HG02884 (cell line): ENCODE measurements at regions not wholly inside any gene's neighbourhood (a gene's known extent, or its start where the extent isn't known, plus 50 kb on each side); places are given as distances from the start of the nearest gene placed in this dataset.

Experiments
- ATAC-seq: cut with Tn5 transposase; IDR thresholded peaks from one replicate; pipeline ENCODE4 v1.9.1; 2021; ENCODE audit warnings: mild to moderate bottlenecking, moderate library complexity; ENCODE audit not compliant: unreplicated experiment

DNA sequence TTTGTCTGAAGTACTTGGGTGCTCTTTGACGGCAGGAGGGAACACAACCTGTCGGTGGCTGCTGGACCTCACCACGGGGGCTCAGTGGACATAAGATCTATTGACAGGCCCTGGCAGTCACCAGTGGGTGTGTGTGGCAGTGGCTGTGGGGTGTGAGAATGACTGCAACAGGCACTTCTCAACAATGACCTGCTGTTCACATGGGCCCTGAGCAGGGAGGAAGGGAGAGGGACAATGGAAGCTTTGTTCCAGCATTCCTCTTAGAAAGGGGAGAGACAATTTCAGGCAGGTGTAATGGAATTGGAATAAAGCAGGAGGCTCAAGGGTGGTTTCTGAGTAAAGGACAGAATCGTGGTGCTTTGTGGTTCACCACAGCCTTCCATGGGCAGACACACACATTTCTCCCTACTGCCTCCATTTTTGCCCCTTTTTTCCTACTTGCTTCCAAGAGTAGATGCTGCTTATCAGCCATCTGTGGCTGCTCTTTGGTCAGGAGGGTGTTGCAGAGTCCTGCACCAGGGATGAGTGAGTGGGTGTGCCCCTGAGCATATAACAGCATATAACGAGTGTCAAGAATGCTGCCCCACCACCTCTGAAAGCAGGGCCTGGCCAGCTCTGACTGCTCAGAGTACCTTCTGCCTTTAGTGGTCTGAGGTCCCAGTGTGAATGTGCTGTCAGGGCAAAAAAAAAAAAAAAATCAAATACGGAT, 267.7 kb downstream of the RASSF9 start:
- no peak for ATAC-seq

DNA sequence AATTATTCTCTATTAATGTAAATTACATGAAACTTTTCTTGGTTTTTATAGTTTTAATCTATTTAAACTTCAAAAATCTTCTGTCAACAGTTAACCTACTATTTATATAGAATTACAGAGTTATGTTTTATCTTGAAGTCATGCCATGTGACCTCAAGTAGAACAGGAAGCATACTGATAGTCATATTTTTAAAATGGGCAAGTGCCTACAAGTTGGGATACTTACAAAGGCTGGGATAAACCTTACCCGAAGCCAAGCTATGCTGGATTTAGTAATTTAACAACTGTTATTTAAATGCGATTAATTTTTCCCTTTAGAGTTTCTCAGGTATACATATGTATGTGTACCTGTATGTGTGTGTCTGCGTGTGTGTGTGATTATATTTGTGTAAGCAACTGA, 266.9 kb downstream of the RASSF9 start:
- no peak for ATAC-seq

- no peak for ATAC-seq
These were observed 263.3 kb downstream of the RASSF9 start for GRCh38 chr12:85572956-85573355.

DNA sequence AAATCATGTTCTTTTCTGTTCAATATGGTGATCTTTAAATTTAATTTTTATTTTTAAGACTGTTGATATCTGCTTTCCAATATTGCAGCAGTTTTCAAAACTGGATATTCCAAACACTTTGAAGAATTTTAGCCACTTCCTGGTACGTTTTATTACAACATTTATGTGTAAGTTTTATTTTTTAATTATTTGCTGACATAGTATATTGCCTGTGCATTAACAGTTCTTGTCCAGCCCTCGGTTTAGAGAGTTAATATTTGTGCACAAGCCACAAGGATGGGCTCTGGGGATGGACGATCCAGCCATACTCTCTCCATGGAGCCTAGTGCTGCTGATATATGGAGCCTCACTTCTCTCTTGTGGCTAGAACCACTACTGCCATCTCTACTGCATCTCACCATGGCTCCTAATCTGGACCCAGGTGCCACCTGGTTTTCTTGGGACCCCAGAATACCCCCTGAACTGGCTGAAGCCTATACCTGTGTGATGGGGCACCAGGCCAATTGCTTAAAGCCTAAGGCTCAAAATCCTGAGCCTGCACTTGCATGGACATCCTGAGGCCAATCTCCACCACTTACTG, 262.5 kb downstream of the RASSF9 start:
- ATAC-seq, result no peak

GRCh38 chr12:85574291-85574690, 261.9 kb downstream of the RASSF9 start:
- ATAC-seq, result no peak

GRCh38 chr12:85575120-85576096, 260.8 kb downstream of the RASSF9 start:
- ATAC-seq, result peak; percentile 97

DNA sequence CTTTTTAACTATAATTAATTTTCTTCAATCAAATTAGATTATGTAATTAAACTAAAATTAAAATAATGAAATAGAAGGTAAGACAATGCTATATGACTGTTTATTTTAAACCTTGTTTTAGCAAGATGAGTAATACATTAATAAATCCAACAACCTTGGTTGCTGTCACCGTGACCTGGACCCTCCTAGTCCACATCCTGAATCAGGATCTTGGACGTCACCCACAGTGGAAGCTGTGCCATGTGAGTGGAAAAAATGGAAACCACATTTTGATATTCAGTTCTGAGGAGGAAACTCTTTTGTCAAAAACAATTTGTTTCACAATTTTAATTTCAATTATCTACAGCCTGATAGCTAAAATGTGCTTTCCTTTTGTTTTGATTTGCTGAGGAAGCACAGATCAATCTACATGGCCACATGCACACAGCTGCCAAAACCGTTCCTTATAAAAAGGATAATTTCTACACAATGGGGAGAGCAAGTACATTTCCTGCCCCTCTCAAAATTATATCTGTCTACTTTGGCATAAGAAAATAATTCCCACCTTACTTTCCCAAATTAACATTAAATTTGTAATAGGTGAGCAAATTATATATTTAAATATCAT, 255.5 kb downstream of the RASSF9 start:
- no peak for ATAC-seq

GRCh38 chr12:85587158-85587557, 249.1 kb downstream of the RASSF9 start:
- ATAC-seq, result no peak

- ATAC-seq, result no peak
These were observed 248.0 kb downstream of the RASSF9 start for GRCh38 chr12:85588221-85588620.

- ATAC-seq, result no peak
These were observed 235.4 kb downstream of the RASSF9 start for GRCh38 chr12:85600841-85601240.

- no peak for ATAC-seq
These were observed 232.7 kb downstream of the RASSF9 start for GRCh38 chr12:85603556-85603955.

DNA sequence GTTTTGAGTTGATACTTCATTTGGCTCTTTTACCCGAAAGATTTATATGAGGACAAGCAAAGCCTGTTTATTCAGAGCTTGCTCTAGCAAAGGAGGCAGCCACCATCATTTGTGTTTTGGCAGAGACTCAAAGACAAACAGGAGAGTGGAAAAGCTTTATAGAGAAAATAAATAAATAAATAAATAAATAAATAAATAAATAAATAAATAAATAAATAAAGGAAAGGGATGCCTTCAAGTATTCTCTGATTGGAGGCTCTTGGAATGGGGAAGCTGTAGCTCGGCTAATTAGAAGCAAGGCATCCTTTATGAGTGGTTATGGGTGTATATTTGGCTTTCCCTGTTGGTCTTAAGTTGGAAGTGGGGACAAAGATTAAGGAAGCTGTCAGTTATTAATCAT, 229.8 kb downstream of the RASSF9 start:
- no peak for ATAC-seq

GRCh38 chr12:85609778-85610177, 226.4 kb downstream of the RASSF9 start:
- ATAC-seq, result no peak

GRCh38 chr12:85610194-85610593, 226.0 kb downstream of the RASSF9 start:
- no peak for ATAC-seq

- no peak for ATAC-seq
These were observed 220.0 kb downstream of the RASSF9 start for GRCh38 chr12:85616201-85616600.

DNA sequence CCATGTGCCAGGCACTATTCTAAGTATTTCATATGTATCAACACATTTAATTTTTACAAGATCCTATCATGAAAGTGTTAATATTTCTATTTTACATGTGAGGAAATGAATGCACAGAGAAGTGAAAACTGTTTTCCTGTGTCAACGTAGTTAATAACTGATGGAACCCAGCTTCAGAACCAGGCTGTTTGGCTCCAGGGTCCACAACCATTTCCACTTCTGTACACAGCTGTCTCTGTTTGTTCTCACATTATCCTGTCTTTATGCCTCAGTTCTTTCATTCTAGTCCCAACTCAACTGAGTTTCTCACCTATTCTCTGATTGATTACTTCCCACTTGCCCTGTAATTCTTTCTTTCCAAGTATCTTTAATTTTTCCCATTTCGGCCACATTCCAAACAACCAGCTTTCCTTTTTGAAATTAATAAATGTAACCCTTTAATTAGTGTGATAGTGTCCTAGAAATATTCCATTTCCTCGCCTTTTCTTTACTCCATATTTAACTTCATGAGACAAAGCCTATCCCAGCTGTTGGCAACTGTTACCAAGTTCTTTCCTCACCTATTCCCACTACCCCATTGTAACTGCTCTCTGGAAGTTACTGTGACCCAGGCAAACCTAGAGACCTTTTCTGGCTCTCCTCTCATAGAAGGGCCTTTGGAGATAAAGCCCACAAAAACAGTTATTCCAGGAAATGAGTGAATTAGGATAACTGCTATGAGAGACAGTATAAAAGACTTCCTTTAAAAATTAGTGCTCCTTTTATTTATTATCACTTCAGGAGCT, 218.7 kb downstream of the RASSF9 start:
- ATAC-seq, result no peak

- no peak for ATAC-seq
These were observed 215.2 kb downstream of the RASSF9 start for GRCh38 chr12:85621041-85621440.

- no peak for ATAC-seq
These were observed 212.4 kb downstream of the RASSF9 start for GRCh38 chr12:85623763-85624162.

DNA sequence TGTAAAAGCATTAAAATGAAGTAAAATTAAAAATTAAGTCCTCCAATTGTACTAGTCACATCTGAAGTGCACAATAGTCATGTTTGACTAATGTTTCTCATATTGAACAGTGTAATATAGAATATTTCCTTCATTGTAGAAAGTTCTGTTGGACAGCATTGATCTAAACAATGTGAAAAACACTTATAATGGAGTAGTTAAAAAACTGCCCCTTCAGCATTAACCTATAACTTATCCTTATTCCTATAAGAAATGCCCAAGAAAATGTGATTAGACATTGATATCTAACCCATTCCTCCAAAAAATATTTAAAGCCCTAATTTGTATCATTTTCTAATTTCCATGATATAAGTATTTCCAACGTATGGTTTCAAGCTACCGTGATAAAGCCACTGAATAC, 210.7 kb downstream of the RASSF9 start:
- ATAC-seq, result no peak

- no peak for ATAC-seq
These were observed 210.0 kb downstream of the RASSF9 start for GRCh38 chr12:85626001-85626783.
